NCI-H510A (cell line): ENCODE measurements at regions not wholly inside any gene's neighbourhood (a gene's known extent, or its start where the extent isn't known, plus 50 kb on each side); places are given as distances from the start of the nearest gene placed in this dataset.
A peak's percentile ranks its signal among the peaks of the same experiment; 100 is the strongest.

Source experiments
- DNase-seq: peaks from one replicate; lab custom pipeline; 2025; lab: John Stamatoyannopoulos, UW

DNA sequence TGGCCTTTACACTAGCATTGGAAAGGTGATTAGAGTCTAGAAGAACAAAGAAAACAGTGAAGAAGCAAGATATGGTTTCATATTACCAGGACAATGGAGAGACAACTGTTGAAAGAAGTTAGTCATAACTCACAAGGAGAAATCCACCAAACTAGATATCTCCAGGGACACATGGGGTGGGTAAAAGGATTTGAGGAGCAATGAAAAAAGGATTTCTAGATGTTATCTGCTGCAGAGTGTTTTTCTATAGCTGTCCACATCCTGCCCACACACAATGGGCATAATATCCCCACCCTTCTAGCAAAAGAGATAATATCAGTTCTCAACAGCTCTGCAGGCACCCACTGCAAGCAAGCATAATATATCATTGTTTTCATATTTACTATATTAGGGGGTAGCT, 303.1 kb downstream of the HAO1 start:
- DNase-seq, result no peak

- DNase-seq, result no peak
These were observed 290.0 kb downstream of the HAO1 start for GRCh38 chr20:7650086-7650879.

DNA sequence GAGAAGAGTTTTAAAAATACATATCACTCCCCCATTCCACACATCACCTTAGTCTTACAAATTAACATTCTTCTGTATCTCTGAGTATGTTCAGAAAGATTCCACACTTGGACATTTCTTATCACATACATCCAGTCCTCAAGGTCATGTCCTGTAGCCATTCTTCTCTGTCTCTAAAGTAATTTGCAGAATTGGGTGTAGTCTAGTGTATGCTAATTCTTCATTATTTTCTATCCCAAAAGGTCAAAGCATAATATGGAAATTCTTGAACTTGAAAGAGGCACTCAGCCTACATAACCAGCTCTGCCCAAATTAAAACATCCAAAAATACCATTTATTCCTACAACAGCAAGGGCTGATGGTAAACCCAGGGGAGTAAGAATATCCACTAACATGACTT, 286.0 kb downstream of the HAO1 start:
- no peak for DNase-seq

DNA sequence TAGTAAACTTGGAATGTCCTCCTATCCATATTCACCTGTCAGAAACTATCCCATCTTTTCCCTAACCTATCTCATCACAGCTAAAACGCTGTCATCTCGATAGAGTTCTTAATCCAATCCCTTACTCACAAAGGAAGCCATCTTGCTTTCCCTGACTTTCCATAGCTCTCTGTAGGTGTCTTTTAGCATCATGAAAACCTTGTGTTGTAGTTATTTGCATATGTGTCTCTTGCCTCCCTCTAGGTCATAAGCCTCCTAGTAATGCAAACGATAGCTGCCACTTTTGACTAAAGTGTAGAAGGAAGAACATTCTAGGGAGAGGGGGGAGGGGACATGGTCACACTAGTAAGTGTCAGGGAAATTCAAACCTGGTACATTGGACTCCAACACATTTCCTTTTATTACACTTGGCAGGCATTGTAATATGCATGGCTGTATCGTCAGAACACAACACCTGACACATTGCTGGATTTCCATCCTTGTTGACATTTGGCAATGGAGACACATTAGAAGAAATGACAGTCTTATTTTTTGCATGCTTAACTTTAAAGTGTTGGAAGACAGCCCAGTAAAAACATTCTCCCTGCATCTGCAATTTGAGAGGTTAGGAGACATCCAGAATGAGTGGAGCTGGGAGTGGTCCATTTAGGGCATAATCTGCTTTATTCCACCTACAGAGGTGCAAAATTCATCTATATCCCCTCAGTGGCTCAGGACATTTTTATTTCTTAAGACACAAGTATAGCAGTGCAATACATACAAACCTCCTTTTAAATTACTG, 283.4 kb downstream of the HAO1 start:
- no peak for DNase-seq

DNA sequence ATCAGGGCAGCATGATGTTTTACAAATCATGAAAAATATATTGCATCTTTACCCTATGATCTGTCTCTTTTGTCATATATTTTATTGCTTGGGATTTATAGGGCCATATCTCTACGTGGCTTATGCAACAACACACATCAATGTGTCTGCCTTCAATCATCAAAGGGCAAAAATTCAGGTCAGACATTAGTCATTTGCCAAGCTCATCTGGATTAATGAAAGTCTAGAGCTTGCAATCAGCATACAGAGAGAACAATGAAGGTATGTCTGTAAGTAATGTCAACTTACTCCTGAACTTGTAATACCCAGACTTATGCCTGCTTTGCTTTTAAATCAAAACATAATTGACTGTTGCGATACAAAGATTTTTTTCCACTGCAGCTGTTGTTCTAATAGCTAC, 282.7 kb downstream of the HAO1 start:
- DNase-seq, result no peak

GRCh38 chr20:7660165-7660564, 280.1 kb downstream of the HAO1 start:
- DNase-seq, result no peak

DNA sequence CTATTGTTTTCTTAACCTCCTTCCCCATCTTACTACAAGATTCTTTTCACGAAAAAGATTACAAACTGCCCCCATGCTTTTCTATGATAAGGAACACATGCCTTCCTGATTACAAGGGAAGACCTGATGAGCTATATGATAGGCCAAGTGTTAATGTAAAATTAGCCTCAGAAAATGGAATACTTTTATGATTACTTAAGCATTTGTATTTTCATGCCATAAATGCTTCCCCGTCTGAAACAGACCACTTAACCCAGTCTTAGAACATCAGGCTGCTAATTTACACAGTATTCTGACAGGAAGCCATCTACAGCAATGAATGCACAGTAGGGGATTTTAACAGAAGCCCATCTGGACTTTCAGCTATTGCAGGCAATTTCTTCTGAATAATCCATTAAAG, 274.9 kb downstream of the HAO1 start:
- no peak for DNase-seq

GRCh38 chr20:7667194-7667593, 273.1 kb downstream of the HAO1 start:
- DNase-seq, result no peak

DNA sequence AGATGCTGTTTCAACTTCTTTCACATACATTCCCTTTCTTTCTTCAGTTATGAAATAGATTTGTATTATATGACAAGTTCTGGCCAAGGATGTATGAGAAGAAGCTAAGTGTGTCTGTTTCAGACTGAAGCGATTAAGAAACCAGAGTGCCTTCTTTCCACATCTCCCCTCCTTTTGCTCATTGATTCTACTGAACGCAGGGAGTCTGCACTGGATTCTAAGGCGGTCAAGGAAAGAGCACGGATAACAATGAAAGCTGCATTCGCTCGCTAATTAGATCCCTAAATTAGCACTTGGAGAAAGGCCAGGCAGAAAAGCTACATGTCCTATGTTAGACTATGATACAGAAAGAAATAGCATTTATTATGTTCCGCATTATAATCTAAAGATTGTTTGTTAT, 267.7 kb downstream of the HAO1 start:
- no peak for DNase-seq

DNA sequence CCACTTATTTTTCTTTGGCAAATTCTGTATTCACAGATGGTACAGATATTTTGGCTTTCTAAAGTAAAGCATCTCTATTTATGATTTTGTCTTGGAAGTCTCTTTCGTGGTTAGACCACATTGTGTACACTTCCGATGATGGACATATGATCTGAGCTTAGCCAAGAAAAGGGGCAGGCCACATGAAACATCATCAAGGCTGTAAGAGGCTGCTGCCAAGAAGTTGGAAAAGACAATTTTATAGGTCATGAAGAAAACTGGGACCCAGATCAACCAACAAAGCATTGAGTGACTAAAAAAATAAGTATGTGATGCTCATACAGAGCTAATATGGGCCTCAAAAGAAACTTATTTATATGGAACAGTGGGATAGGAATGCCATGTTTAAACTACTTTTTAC, 266.4 kb downstream of the HAO1 start:
- DNase-seq, result no peak

GRCh38 chr20:7682916-7683315, 257.3 kb downstream of the HAO1 start:
- no peak for DNase-seq

DNA sequence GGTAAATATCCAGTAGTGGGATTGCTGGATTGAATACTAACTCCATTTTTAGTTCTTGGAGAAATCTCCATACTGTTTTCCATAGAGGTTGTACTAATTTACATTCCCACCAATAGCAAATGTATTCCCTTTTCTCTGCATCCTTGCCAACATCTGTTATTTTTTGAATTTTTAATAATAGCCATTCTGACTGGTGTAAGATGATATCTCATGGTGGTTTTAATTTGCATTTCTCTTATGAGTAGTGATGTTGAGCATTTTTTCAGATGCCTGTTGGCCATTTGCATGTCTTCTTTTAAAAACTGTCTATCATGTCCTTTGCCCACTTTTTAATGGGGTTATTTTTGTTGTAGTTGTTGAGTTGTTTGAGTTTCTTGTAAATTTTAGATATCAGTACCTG, 253.2 kb downstream of the HAO1 start:
- DNase-seq, result no peak

DNA sequence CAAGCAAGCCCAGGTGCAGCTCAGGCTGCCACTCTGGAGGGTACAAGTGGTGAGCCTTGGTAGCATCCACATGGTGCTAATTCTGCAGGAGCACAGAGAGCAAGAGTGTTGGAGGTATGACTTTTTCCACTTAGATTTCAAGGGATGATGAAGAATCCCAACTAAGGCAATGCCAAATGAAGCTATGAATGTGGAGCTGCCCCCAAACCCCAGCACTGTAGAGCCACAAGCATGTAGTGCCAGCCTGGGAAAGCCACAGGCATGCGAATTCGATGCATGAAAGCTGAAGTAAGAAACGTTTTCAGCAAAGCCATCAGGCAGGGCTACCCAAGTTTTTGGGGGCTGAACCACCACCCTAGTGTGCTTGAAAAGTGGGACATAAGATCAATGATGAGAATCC, 251.1 kb downstream of the HAO1 start:
- DNase-seq, result no peak

DNA sequence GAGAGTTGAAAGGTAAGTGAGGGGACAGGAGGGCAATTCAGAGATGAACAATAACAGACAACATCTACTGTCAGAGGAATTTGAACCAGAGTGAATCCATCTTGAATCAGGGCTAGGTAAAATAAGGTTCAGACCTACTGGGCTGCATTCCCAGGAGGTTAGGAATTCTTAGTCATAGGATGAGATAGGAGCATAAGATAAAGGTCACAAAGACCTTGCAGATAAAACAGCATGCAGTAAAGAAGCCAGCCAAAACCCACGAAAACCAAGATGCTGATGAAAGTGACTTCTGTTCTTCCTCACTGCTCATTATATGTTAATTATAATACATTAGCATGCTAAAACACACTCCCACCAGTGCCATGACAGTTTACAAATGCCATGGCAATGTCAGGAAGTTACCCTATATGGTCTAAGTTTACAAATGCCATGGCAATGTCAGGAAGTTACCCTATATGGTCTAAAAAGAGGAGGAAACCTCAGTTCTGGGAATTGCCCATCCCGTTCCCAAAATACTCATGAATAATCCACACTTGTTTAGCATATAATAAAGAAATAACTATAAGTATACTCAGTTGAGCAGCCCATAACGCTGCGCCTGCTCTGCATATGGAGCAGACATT, 248.5 kb downstream of the HAO1 start:
- no peak for DNase-seq

GRCh38 chr20:7692478-7692877, 247.8 kb downstream of the HAO1 start:
- DNase-seq, result no peak

- DNase-seq, result no peak
These were observed 246.5 kb downstream of the HAO1 start for GRCh38 chr20:7693761-7694160.

DNA sequence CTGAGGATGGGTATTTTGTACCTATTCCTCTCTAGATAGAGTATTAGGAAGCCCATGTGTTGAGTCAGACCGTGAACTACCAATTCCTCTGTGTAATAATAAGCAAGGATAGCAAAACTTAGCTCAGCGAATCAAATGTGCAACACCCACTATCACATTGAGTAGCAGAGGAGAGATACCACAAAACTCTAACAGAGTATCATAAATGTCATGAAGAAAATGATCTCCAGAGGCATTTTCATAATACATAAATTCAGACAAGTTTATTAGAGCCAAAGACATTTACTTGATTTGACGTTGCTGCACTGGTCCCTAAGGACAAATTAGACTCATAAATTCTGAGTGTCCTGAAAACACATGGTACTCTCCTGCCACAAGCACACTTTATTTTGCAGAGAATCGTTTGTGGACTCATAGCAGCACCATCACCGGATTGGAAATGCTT, 245.2 kb downstream of the HAO1 start:
- DNase-seq, result no peak

GRCh38 chr20:7695635-7696034, 244.6 kb downstream of the HAO1 start:
- DNase-seq, result no peak

DNA sequence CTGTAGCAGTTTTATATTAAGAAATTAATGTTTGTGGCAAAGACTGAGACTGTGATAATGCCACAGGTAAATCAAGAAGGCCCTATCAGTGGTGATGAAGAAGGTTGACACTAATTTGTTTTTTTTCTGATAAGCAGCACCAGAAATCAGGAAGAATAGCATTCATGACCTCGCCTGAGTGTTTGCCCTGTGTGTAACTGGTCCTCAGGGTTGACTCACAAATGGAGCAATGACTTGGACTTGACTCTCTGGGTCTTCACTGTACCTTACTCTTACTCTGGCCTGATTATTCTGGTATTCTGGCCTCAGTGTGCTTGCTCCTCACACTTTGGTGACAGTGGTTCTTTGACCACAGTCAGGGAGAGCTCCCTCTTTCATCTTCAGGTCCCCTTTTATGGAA, 243.9 kb downstream of the HAO1 start:
- no peak for DNase-seq

- no peak for DNase-seq
These were observed 238.1 kb downstream of the HAO1 start for GRCh38 chr20:7702141-7702540.

DNA sequence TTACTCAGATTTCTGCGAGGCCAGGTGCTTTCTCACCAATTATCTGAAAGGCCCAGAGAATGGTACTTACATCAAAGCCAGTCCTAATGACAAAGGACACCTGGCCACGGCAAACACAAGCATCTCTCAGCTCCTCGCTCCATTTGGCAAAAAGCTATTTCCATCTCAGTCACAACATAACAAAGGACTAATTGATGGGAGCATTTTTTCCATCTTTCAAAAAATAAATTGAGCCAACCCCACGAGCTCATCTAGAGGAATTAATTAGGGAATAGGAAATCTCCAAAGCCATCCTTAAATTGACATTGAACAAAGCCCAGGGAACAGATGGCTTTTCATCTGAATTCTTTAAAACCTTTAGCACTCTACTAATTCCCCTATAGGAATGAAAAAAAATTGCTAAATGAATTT, 236.7 kb downstream of the HAO1 start:
- DNase-seq, result peak; percentile 81

GRCh38 chr20:7703996-7704395, 236.3 kb downstream of the HAO1 start:
- no peak for DNase-seq

DNA sequence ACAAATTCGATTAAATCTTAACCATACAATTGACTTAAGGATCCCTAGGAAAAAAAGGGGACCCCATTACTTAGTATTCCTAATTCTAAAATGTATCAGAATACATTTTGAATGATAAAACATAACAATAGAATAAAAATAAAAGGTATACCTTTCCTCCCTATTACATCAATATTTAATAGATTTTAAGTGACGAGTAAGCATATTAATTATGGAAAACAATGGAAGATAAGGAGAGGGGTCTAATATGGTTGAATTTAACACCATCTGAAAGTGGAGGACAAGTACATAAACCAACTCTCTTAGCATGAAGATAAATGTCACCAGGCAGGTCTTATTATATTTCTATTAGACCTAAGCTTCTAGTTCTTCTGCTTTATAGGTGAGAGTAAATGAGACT, 232.1 kb downstream of the HAO1 start:
- no peak for DNase-seq
